GM18505 (cell line): ENCODE measurements at regions not wholly inside any gene's neighbourhood (a gene's known extent, or its start where the extent isn't known, plus 50 kb on each side); places are given as distances from the start of the nearest gene placed in this dataset.

Source experiments
- ATAC-seq: cut with Tn5 transposase; IDR thresholded peaks from one replicate; pipeline ENCODE4 v1.9.1; 2021; ENCODE audit not compliant: unreplicated experiment
- POLR2A ChIP-seq: IDR thresholded peaks from 4 replicates; pipeline ENCODE4 v1.6.1; 2011; ENCODE audit warnings: borderline replicate concordance; ENCODE audit not compliant: insufficient read depth, insufficient read length; ENCODE audit errors: extremely low read depth

- ATAC-seq, result no peak
- TF ChIP-seq POLR2A, result no peak
Observed at GRCh38 chr17:77901481-77901880, 57.0 kb upstream of the TNRC6C start.

- no peak for TF ChIP-seq POLR2A
- ATAC-seq, result no peak
Observed at GRCh38 chr17:77905266-77905665, 53.2 kb upstream of the TNRC6C start.

GRCh38 chr17:77905766-77906165 is 52.7 kb upstream of the TNRC6C start:
- TF ChIP-seq POLR2A, result no peak
- ATAC-seq, result no peak

GRCh38 chr17:77906377-77906871 is 52.1 kb upstream of the TNRC6C start:
- TF ChIP-seq POLR2A, result no peak
- no peak for ATAC-seq

- no peak for ATAC-seq
- TF ChIP-seq POLR2A, result no peak
Observed at GRCh38 chr17:77907497-77908461, 50.7 kb upstream of the TNRC6C start.

GRCh38 chr17:77908501-77908900 is 50.0 kb upstream of the TNRC6C start:
- TF ChIP-seq POLR2A, result no peak
- ATAC-seq, result no peak
